KOPT-K1 (cell line): ENCODE measurements at regions not wholly inside any gene's neighbourhood (a gene's known extent, or its start where the extent isn't known, plus 50 kb on each side); places are given as distances from the start of the nearest gene placed in this dataset.

Source experiments
- H3K27ac ChIP-seq: fragments of 200-600 bp; sonication (generic); 2 replicates; pipeline ENCODE4 v1.5.1; 2016; ENCODE audit warnings: antibody characterized with exemption, mild to moderate bottlenecking, low read depth, low read length; ENCODE audit not compliant: poor library complexity, severe bottlenecking
- H3K36me3 ChIP-seq: fragments of 200-600 bp; sonication (generic); 2 replicates; pipeline ENCODE4 v1.5.1; 2017; ENCODE audit warnings: antibody characterized with exemption, mild to moderate bottlenecking, low read length, moderate library complexity; ENCODE audit not compliant: insufficient read depth
- H3K9me3 ChIP-seq: fragments of 200-600 bp; sonication (generic); 2 replicates; pipeline ENCODE4 v1.5.1; 2017; ENCODE audit warnings: antibody characterized with exemption, low read length, mild to moderate bottlenecking; ENCODE audit not compliant: insufficient read depth, poor library complexity, severe bottlenecking

DNA sequence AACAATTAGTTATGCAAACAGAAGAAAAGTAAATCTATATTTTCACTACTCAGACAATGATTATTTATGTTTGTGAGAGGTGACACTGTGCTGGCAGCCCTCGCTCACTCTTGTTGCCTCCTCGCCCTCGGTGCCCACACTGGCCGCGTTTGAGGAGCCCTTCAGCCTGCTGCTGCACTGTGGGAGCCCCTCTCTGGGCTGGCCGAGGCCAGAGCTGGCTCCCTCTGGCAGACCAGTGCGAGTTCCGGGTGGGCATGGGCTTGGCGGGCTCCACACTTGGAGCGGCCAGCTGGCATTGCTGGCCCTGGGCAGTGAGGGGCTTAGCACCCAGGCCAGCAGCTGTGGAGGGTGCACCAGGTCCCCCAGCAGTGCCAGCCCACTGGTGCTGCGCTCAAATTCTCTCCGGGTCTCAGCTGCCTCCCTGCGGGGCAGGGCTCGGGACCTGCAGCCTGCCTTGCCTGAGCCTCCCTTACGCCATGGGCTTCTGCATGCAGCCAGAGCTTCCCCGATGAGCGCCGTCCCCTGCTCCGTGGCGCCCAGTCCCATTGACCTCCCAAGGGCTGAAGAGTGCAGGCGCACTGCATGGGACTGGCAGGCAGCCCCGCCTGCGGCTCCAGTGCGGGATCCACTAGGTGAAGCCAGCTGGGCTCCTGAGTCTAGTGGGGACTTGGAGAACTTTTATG, 902.6 kb downstream of the PDHA2 start:
- Histone ChIP-seq H3K9me3 (no peaks in the 10 kb centered on the region), H3K27ac (no peak overlapping the region), H3K36me3 (no peaks in the 10 kb centered on the region)

DNA sequence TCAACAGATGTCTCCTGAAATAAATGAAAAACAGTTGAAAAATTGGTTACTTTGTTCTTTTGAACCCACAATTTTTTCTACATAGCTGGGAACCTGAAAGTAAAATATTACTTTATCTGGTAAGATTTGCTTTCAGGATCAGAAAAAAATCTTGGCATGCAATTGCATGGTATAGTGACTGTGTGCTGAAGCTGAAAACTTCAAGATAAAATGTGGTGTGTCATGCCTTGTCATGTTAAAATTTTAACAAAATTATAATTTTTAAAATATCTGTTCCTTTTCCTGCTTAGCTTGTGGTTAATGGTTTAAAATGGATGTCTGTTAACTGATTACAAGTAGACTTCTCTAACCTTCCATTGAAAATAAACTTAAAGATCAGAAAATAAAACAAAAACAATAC, 904.8 kb downstream of the PDHA2 start:
- Histone ChIP-seq H3K27ac (no peak overlapping the region), H3K36me3 (no peaks in the 10 kb centered on the region), H3K9me3 (peaks cover 6% of the 10 kb centered on the region)

DNA sequence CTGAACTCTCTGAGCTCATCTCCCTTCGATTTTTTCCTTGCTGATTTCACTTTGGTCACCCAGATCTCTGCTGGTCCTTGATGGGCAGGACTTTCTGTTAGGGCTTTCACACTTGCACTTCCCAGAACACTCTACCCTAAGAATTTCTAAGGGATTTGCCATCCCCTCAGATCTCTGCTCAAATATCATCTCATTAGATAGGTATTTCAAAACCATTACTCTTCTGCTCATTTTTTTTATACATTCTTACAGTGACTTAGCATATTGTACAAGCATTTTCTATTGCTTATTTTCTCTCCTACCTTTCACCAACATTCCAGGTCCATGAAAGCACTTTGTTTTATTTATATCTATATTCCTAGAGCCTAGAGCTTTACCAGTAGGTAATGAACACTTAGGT, 913.3 kb downstream of the PDHA2 start:
- Histone ChIP-seq H3K27ac (no peak overlapping the region), H3K9me3 (peaks cover 7% of the 10 kb centered on the region), H3K36me3 (no peaks in the 10 kb centered on the region)

DNA sequence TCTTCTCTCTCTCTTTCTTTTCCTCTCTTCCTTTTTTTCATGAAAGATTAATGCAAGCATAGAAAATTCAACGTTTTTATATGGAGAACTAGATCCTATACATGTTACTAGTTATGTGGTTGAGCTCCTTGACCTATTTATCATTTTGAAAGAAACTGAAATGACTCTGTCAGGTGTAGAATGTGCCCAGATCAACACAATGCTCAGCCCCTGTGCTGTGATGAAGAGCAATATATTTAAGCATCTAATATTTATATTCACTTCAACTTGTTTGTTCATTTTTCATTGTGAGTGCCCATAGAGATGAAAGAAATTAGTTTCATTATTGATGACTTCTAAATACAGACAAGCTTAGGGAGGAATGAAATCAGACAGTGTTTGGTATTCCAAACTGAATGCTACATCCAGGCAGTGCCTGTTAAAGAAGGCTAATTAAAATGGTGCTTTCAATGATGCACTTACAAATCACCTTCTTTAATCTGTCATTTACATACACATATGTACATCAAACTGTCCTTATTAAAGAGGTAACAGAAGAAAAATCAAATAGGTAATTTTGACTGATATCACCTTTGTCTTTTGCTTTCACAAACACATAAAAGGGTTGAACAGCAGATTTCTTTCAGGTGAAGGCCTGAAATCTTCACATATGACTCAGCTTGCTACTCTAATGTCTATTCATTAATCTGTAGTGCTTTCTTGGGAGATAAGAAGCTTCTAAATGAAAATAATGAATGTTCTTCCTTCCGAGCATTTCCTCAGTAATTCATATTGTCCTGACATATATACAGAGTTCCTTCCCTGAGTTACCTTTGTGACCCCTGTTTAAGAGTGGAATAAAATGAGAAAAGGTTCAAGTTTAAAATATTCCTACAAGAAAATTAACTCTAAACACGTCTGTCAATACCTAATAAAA, 915.9 kb downstream of the PDHA2 start:
- H3K36me3 ChIP-seq = no peaks in the 10 kb centered on the region
- no peak overlapping the region for H3K27ac ChIP-seq
- H3K9me3 ChIP-seq = no peaks in the 10 kb centered on the region

DNA sequence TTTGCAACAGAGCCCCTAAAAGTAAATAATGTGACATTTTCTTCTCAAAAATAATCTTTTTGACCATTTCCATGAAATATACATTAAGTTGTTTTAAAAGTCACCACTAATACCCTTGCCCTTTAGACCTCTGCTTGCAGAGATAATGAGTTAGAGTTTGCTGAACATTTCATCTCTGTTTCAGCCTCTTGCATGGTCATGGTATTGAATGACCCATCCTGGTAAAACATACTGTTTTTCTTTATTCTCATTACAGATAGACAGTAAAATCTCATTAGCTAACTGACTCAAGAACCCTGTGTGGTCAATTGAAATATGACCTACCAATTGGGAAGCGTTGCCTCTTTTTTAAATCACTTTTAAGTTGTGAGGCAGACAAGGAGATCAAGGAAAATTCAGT, 916.7 kb downstream of the PDHA2 start:
- H3K36me3 ChIP-seq = no peaks in the 10 kb centered on the region
- H3K9me3 ChIP-seq = no peaks in the 10 kb centered on the region
- no peak overlapping the region for H3K27ac ChIP-seq

DNA sequence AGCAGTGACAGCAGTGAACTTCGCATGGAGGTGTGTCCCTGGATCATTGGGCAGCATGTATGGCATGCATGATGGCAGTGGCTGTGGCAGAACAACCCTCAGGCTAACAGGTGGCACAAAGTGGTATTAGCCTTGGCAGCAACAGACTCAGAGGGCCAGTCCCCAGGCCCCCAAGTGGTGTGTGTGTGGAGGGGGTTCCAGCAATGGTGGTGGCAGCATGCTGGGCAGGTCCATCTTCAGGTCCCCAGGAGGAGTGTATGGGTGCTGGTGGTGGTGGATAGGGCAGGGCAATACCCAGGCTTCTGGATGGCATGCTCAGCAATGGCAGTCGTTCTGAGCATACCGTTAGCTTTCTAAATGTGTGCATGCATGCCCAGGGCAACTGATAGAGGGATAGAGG, 923.7 kb downstream of the PDHA2 start:
- H3K9me3 ChIP-seq = no peaks in the 10 kb centered on the region
- H3K36me3 ChIP-seq = no peaks in the 10 kb centered on the region
- H3K27ac ChIP-seq = no peak overlapping the region

DNA sequence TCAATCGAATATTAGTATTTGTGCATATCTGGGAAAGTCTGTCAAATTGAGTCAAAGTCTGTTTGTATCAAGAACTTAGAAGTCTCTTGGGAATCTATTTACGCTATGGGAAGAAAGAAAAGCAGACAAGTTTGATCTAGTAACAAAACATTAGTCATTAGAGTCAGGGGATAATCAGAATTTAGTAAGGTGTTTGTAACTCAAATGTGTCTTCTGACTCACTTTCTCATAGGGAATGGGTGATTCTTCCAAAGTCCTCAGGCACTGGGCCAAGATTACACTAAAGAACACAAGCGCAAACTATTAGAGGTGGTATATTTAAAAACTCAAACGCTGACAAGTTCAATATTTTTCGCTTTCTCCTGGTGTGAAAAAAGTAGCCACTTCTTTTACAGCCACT, 926.5 kb downstream of the PDHA2 start:
- no peaks in the 10 kb centered on the region for H3K9me3 ChIP-seq
- no peak overlapping the region for H3K27ac ChIP-seq
- no peaks in the 10 kb centered on the region for H3K36me3 ChIP-seq

DNA sequence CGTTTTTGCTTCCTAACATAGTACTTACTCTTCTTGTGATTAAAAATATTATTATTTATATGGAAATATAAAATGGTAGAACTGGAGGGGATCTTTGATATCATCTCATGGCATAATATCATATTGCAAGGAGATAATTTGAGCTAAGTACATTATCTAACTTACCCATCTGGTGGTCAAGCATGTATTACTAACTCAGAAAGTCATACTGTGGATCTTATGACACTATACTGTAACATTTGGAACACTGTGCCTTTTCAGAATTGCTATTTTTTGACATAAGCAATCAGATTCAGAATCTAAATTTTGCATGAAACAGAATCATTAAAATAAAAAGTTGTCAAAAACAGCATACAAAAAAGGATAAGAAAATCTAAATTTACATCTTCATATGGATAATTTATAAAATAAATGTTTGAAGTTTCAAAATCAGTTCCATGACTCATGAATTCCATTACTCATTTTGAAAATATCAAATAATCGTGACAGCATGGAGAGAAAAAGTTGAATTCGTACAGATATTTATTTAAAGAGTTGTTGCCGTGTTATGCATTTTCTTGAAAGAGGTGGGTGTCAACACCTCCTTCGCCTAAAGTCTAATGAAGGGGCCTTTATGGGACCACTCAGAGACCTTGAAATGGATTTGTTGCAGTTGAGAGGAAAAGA, 928.1 kb downstream of the PDHA2 start:
- Histone ChIP-seq H3K27ac (no peak overlapping the region), H3K36me3 (no peaks in the 10 kb centered on the region), H3K9me3 (no peaks in the 10 kb centered on the region)

DNA sequence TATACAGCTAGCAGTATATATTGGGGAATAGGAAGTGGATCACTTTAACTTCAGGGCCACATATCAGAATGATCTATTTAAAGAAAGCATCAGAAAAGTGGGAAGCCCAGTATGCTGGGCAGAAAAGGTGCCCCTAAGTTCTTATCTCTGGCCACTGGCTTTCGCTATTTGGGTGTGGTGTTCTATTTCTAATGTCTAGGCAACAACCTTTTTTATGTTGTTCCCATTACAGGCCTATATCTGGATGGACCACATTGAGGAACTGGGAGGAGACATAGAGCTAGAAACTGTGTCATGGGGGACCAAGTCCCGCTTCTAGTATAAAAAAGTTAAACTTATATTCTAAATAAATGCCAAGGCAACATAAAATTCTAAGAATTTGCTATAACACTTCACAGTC, 935.6 kb downstream of the PDHA2 start:
- H3K27ac ChIP-seq = no peak overlapping the region
- H3K36me3 ChIP-seq = no peaks in the 10 kb centered on the region
- no peaks in the 10 kb centered on the region for H3K9me3 ChIP-seq

DNA sequence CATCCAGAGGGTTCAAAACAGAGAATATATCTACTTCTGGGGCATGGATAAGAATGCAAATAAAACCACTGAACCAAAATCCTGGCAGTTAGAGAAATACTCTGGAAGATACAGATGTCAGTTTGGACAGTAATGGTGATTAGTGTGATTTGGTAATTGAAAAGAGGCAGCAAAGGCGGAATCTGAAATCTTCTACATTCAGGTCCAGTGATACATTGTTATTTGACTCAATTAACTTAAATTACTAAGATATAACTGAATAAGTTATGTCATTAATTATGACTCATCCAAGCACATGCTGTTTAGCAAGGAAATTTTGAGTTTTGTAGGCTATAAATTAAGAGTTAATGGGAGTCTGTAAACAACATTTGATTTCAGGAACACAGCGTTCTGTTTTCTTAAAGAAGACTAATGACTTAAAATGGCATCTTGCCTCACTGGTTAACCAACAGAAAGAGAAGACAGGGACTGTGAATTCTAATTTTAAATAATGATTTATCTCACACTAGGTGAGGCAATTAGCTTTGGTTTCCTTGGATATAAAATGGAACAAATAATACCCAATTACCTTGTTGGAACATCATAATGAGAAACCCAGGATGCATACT, 937.1 kb downstream of the PDHA2 start:
- H3K36me3 ChIP-seq = no peaks in the 10 kb centered on the region
- H3K9me3 ChIP-seq = no peaks in the 10 kb centered on the region
- H3K27ac ChIP-seq = no peak overlapping the region

DNA sequence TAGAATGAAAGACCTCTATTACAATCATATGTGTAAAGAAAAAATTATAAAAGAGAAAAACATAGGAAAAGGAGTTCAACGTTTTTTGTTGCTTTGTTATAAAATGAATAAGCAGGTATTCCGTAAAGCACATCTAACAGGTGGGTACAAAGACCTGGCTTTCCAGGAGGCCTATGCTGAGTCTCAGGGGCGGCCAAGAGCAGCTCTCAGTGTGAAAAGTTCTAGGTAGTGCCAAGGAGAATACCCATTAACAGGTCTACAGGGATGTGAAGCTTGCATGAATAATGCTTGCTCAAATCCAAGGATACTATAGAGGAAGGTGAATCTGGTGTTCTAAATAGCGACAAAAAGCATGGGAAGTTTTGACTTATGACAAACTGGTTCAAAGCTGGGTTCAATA, 944.4 kb downstream of the PDHA2 start:
- H3K9me3 ChIP-seq = no peaks in the 10 kb centered on the region
- H3K27ac ChIP-seq = no peak overlapping the region
- H3K36me3 ChIP-seq = no peaks in the 10 kb centered on the region

DNA sequence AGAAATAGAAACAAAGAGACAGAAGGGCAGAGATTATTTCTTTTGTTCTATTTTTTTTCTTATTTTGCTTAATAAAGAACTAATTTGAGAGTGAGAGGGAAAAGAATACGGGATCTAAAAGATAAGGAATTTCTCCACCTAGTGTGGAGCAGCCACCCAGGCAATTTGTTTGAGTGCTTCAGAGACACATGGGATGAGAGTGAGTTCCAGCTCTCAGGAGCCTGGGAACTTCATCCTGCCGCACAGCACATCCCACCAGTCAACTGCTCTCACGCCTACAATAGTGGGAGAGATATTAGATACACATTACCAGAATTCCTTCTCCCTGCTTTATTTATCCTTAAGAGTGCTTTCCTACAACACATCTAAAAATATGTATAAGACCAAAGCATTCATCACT, 946.4 kb downstream of the PDHA2 start:
- no peaks in the 10 kb centered on the region for H3K9me3 ChIP-seq

DNA sequence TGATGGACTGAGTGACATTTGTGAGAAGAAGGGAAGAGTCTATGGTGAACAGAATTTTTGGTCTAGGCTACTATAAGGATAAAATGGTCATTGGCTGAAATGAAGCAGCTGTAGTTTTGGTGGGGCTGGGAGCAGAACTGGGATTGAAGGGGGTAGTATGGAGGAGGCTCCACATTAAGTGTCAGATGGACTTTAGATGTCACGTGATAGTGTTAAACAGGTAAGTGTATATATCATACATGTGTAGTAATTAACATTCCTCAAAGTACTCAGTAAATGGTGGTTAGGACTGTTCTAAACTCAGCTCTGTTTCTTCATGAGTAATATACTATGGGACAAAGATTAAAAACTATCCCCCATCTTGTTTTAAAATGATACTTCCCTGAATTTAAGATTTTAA, 947.9 kb downstream of the PDHA2 start:
- Histone ChIP-seq H3K9me3 (no peaks in the 10 kb centered on the region), H3K36me3 (no peaks in the 10 kb centered on the region), H3K27ac (no peak overlapping the region)

More for the DNA sequence above, 946.4 kb downstream of the PDHA2 start:
- H3K36me3 ChIP-seq = no peaks in the 10 kb centered on the region
- H3K27ac ChIP-seq = no peak overlapping the region

DNA sequence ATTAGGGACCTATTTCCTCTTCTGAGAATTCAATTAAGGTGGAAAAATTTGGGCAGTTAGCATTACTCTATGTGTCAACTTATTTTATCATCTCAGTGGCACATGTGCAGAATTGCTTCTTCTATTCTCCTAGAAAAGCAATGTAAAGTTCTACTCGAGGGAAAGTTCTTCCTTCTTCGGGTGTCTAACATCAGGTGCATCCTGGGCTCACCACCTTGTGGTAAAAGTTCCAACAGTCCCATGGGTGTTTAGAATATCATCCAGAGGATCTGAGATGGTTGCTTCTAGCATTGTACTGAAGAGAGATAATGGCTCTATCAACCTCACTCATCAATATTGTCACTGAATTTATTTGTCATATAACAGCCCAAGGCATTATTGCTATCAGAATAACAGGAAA, 969.7 kb downstream of the PDHA2 start:
- Histone ChIP-seq H3K36me3 (no peaks in the 10 kb centered on the region), H3K9me3 (no peaks in the 10 kb centered on the region), H3K27ac (no peak overlapping the region)

DNA sequence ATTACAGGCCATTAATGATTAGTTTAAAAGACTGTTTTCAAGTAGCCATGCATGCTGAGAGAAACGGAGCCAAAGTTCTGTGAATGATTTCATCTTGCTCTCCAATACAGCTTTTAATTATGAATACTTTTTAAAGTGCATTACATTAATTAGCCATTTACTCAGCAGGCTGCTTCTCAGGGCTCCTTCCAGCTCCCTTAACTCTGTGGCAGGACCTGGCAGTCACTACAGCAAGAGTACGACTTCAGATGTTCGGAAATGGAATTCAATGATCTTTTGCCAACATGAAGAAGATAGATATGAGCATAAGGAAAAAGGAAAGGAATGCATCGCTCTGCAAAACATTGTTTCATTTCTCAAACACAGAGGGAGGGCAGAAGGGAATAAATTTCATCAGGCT, 987.2 kb downstream of the PDHA2 start:
- no peak overlapping the region for H3K27ac ChIP-seq
- H3K36me3 ChIP-seq = no peaks in the 10 kb centered on the region
- no peaks in the 10 kb centered on the region for H3K9me3 ChIP-seq
